Endodermal cell (in vitro differentiated cells): ENCODE measurements at regions not wholly inside any gene's neighbourhood (a gene's known extent, or its start where the extent isn't known, plus 50 kb on each side); places are given as distances from the start of the nearest gene placed in this dataset.

ENCODE experiments used
- DNase-seq: peaks from one replicate; pipeline ENCODE4 v3.0.0-alpha.2; 2017
- H3K27ac ChIP-seq: 2 replicates; pipeline ENCODE4 v1.5.1; 2013; ENCODE audit warnings: mild to moderate bottlenecking, low read depth, low read length, moderate library complexity
- H3K27me3 ChIP-seq: 2 replicates; pipeline ENCODE4 v1.6.1; 2013; ENCODE audit warnings: mild to moderate bottlenecking, low read length, moderate library complexity; ENCODE audit not compliant: insufficient read depth, control insufficient read depth, poor library complexity, severe bottlenecking
- H3K36me3 ChIP-seq: 2 replicates; pipeline ENCODE4 v1.7.0; 2013; ENCODE audit warnings: mild to moderate bottlenecking, low read length, moderate library complexity; ENCODE audit not compliant: control insufficient read depth, insufficient read depth
- H3K4me1 ChIP-seq: one replicate; pipeline ENCODE4 v1.7.0; 2013; ENCODE audit warnings: low read length; ENCODE audit not compliant: control insufficient read depth, insufficient read depth
- H3K4me3 ChIP-seq: 2 replicates; pipeline ENCODE4 v1.5.1; 2013; ENCODE audit warnings: mild to moderate bottlenecking, low read length, moderate library complexity
- H3K9ac ChIP-seq: 2 replicates; pipeline ENCODE4 v1.6.1; 2013; ENCODE audit warnings: mild to moderate bottlenecking, low read length, moderate library complexity; ENCODE audit not compliant: poor library complexity, severe bottlenecking; ENCODE audit errors: extremely low read depth
- H3K9me3 ChIP-seq: 2 replicates; pipeline ENCODE4 v1.6.1; 2013; ENCODE audit warnings: mild to moderate bottlenecking, low read length, moderate library complexity; ENCODE audit not compliant: control insufficient read depth
- H3K27ac Mint-ChIP-seq: 2 replicates; pipeline ENCODE4 v1.8.0; 2020; ENCODE audit warnings: mixed read lengths
- H3K27me3 Mint-ChIP-seq: 2 replicates; pipeline ENCODE4 v1.8.0; 2021; ENCODE audit warnings: mild to moderate bottlenecking, mixed read lengths; ENCODE audit not compliant: insufficient read depth
- H3K36me3 Mint-ChIP-seq: 2 replicates; pipeline ENCODE4 v1.8.0; 2020; ENCODE audit warnings: low read depth, mixed read lengths
- H3K4me1 Mint-ChIP-seq: 2 replicates; pipeline ENCODE4 v1.8.0; 2020; ENCODE audit warnings: mixed read lengths
- H3K4me3 Mint-ChIP-seq: 2 replicates; pipeline ENCODE4 v1.8.0; 2020; ENCODE audit warnings: mild to moderate bottlenecking, moderate library complexity, mixed read lengths
- H3K9me3 Mint-ChIP-seq: 2 replicates; pipeline ENCODE4 v1.8.0; 2020; ENCODE audit warnings: mild to moderate bottlenecking, mixed read lengths
- WGBS, 2 experiments: methylation state at CpG; one replicate each; pipeline versions ENCODE4 v1.1.5 to v1.1.7; 2013; ENCODE audit warnings: missing lambda C conversion rate in 2 of 2, mixed read lengths in 1 of 2; ENCODE audit not compliant: insufficient coverage in 1 of 2, insufficient read length in 1 of 2; 5-methylcytosine and 5-hydroxymethylcytosine counted together
- TF ChIP-seq, protein P1 (sequence below): fragments of 200-600 bp; sonication (generic); conservative IDR thresholded peaks from 2 replicates; pipeline ENCODE4 v1.5.0; 2021; ENCODE audit warnings: antibody characterized with exemption, mild to moderate bottlenecking

- no peak for DNase-seq
- peaks cover 89% of the 10 kb centered on the region for H3K27me3 Mint-ChIP-seq
- Histone ChIP-seq H3K4me3 (no peak overlapping the region), H3K27ac (no peak overlapping the region), H3K9me3 (no peaks in the 10 kb centered on the region), H3K9ac (no peak overlapping the region), H3K27me3 (peaks cover 96% of the 10 kb centered on the region), H3K4me1 (no peaks in the 10 kb centered on the region), H3K36me3 (no peaks in the 10 kb centered on the region)
- no peak overlapping the region for H3K27ac Mint-ChIP-seq
- WGBS, 2 experiments: 45 to 52% methylated on average over 5 of the region's 5 CpGs
- peaks cover 2% of the 10 kb centered on the region for H3K4me1 Mint-ChIP-seq
- no peaks in the 10 kb centered on the region for H3K9me3 Mint-ChIP-seq
- TF ChIP-seq, protein P1, sequence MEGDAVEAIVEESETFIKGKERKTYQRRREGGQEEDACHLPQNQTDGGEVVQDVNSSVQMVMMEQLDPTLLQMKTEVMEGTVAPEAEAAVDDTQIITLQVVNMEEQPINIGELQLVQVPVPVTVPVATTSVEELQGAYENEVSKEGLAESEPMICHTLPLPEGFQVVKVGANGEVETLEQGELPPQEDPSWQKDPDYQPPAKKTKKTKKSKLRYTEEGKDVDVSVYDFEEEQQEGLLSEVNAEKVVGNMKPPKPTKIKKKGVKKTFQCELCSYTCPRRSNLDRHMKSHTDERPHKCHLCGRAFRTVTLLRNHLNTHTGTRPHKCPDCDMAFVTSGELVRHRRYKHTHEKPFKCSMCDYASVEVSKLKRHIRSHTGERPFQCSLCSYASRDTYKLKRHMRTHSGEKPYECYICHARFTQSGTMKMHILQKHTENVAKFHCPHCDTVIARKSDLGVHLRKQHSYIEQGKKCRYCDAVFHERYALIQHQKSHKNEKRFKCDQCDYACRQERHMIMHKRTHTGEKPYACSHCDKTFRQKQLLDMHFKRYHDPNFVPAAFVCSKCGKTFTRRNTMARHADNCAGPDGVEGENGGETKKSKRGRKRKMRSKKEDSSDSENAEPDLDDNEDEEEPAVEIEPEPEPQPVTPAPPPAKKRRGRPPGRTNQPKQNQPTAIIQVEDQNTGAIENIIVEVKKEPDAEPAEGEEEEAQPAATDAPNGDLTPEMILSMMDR: no peak
- no peak overlapping the region for H3K4me3 Mint-ChIP-seq
- H3K36me3 Mint-ChIP-seq: no peaks in the 10 kb centered on the region
These were observed 370.4 kb downstream of the MTX2 start for GRCh38 chr2:176639671-176640070.

- TF ChIP-seq, protein P1: no peak
- Histone ChIP-seq H3K27ac (no peak overlapping the region), H3K4me3 (no peak overlapping the region), H3K9ac (no peak overlapping the region), H3K9me3 (no peaks in the 10 kb centered on the region), H3K4me1 (no peaks in the 10 kb centered on the region), H3K27me3 (peaks cover 94% of the 10 kb centered on the region), H3K36me3 (no peaks in the 10 kb centered on the region)
- Mint-ChIP-seq H3K36me3 (no peaks in the 10 kb centered on the region), H3K9me3 (no peaks in the 10 kb centered on the region), H3K27me3 (peaks cover 92% of the 10 kb centered on the region), H3K27ac (no peak overlapping the region), H3K4me3 (no peak overlapping the region), H3K4me1 (peaks cover 2% of the 10 kb centered on the region)
- 100% methylated on average over 2 of the region's 2 CpGs for WGBS, 2 experiments
- DNase-seq: no peak
These were observed 372.2 kb downstream of the MTX2 start for GRCh38 chr2:176641436-176641835.

DNA sequence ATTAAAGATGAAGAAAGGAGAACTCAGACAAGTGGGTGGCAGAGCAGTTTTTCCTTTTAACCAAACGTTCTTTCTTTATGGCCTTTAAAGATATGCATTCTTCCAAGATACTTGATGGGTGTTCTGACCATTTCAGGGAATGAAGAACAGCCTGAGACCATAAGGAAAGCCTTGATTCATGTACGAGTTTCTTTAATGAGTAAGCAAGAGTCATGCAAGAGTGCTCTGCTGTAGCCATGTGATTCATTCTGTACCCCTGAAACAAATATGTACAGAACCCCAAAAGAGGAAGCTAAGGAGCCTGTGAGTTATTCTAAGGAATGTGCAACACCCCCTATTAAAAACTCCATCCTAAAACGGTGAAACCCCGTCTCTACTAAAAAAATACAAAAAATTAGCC is 372.8 kb downstream of the MTX2 start:
- Mint-ChIP-seq H3K27ac (no peak overlapping the region), H3K9me3 (no peaks in the 10 kb centered on the region), H3K27me3 (peaks cover 89% of the 10 kb centered on the region), H3K4me3 (no peak overlapping the region), H3K36me3 (no peaks in the 10 kb centered on the region), H3K4me1 (peaks cover 2% of the 10 kb centered on the region)
- no peak overlapping the region for H3K4me3 ChIP-seq
- DNase-seq: no peak
- H3K9me3 ChIP-seq: no peaks in the 10 kb centered on the region
- H3K4me1 ChIP-seq: no peaks in the 10 kb centered on the region
- WGBS, 2 experiments: 90 to 94% methylated on average over 2 to 3 of the region's 4 CpGs
- H3K27ac ChIP-seq: no peak overlapping the region
- no peaks in the 10 kb centered on the region for H3K36me3 ChIP-seq
- H3K27me3 ChIP-seq: peaks cover 94% of the 10 kb centered on the region
- TF ChIP-seq, protein P1: no peak
- no peak overlapping the region for H3K9ac ChIP-seq
